HG03378 (cell line): ENCODE measurements at regions not wholly inside any gene's neighbourhood (a gene's known extent, or its start where the extent isn't known, plus 50 kb on each side); places are given as distances from the start of the nearest gene placed in this dataset.

Experiments
- ATAC-seq: cut with Tn5 transposase; IDR thresholded peaks from one replicate; pipeline ENCODE4 v1.9.1; 2021; ENCODE audit warnings: mild to moderate bottlenecking, moderate library complexity; ENCODE audit not compliant: unreplicated experiment

DNA sequence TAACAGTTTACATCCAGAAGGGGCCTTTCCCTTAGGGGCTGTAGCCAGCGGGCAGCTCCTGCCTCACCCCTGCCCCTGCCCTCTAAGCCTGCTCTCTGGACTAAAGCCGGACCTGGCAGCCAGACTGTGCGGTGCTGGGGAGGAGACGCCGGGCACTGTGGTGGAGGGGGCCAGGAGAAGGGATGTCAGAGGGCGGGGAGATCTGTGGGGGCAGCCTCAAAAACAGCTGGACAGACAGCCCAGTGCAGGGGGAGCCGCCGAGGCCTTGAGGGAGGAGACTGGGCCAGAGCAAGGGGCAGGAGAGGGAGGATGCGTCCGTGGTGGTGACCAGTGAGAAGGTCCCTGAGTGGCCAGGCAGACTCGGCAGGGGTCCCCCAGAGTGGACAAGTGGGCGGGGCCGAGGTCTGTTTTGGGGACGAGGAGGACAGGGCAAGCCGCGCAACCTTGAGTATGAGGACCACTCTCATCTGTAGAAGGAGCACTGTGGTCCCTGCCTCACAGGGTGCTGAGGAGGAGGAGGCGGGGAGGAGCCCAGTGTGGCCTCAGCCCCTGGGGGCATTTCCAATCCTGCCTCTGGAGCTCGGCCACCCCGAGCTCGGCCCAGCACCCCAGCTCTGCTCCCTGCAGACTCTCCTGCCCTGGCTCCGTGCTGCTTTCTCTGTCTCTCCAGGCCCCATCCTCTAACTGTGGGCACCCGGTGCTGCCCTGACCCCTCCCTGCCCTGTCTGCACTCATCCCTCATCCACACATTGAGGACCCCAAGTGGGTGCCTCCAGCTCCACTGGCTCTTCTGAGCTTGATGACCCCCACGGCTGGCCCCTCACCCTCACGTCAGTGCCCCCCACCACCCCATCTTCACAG is 59.2 kb upstream of the NKX1-1 start:
- ATAC-seq, result no peak

DNA sequence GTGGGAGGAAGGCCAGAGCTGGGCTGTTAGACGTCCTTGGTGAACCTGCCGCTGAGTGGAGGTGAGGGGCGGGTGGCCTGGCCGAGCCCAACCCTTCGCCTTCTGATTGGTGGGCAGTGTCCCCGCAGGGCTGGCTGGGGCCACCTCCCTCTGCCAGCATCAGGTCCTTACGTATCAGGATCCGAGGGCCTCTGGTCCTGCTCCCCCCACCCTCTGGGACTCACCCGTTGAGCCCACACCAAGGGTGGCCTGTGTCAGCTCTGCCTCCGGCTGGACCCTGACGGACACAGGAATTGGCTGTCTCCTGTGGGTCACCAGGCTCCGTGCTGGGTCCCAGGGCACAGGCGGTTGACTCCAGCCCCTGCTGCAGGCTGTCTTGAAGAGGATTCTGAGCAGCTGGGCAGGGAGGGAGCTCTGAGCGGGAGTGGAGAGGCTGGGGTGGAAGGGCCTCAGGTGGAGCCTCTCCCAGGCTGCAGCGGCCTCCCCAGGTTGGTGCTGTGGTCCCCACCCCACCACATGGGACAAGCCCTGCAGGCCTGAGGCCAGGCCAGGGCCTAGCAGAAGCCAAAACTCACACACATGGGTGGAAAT is 58.4 kb upstream of the NKX1-1 start:
- no peak for ATAC-seq

DNA sequence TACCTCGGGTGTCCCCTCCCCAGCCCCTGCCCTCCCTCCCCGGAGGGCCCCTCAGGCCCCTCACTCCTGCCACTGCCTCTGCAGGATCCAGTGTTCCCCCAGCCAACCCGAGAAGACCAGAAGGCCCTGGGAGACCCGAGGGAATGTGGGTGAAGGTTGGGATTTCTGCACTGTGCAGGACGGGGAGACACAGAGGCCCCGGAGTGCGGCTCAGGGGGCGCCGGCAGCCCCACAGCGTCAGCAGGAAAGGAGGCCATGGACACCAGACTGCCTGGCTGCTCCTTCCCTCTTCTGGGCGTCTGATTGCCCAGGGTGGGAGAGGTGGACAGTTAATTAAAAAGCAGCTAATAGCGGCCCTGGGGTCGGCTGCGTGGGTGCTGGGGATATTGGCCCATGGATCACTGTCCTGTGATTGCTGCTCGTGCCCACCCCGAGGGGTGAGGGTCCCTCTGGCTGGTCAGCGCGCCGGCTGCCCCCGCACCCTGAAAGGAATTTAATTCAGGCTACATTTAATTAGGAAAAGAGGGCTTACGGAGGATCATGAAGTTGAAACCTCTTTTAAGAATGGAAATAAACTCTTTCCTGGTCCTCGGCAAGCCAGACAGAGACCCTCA is 57.8 kb upstream of the NKX1-1 start:
- ATAC-seq, result no peak

DNA sequence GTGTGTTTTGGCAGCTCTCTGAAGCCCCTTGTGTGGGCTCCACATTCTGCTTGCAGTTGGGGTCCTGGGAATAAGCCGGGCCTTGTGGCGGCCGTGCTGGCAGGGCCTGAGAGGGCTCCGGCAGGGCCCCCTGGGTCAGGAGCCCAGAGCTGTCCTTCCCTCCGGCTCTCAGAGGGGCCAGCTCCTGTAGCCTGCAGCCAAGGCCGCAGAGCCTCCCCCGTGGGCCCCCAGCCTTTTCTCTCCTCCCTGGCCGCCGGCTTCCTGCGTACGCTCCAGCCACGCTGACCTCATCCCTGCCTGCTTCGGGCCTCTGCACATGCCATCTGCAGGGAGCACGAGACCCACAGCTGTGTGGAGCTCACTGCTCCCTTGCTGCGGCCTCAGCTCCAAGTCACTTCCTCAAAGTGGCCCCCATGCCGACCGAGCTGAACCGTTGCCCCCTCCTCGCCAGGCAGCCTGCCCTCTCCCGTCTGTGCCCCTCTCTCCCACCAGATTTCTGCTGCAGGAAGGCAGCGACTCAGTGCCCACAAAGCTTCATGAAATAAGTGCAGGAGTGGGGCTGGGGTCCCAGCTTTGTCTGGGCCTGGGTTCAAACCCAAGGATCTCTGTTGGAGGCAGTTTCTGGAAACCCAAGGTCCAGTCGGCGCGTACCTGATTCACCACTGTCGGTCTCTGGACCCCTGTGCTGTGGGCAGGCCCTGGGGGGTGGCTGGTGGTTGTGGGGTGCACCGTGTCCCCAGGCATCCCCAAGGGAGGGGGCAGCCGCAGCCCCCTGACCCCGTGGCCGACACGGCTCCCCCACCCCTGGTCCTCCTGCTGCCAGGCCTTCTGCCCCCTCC is 57.1 kb upstream of the NKX1-1 start:
- ATAC-seq, result no peak

DNA sequence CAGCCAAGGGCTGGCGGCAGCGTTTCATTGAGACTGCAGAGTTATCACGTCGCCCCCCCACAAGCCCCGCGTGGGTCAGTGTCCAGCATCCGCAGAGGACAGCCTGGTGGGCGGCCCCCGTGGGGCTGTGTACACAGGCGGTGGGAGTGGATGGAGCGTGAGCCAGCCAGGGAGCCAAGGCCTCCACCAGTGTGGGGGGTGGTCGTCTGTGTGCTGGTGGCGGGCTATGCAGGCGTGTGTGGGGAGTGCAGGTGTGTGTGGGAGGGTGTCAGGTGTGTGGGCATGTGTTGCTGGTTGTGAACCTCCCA is 56.5 kb upstream of the NKX1-1 start:
- no peak for ATAC-seq

DNA sequence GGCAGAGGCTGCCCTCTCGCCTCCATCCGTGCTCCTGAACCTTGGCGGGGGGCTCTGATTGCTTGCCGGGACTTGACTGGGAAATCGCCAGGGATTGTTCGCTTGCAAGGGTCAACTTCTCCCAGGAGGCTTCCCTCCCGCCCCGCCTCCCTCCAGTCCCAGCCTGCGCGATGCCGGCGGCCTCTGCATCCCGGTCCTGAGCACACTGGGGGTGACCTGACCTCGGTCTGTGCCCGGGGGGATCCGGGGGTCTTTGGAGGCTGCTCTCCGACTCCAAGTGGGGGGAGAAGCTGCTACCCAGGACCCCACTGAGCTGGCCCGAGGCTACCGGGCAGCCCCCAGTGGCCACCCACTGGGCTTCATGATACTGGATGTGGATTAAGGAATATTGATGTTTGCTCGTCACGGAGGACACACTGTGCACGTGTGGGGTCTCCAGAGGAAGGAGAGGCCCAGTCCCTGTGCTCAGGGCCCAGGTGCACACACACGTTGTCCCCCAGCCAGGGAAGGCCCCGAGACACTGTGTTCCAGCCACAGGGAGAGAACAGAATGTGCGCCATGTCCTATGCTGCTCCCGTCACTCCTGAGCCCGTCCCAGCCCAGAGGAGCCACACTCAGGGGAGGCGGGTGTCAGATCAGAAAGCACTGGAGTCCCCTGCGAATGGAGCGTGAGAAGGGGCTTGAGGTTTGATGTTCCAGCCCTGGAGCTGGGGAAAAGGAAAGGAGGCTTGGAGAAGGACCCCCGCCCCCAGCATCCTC is 55.9 kb upstream of the NKX1-1 start:
- no peak for ATAC-seq

DNA sequence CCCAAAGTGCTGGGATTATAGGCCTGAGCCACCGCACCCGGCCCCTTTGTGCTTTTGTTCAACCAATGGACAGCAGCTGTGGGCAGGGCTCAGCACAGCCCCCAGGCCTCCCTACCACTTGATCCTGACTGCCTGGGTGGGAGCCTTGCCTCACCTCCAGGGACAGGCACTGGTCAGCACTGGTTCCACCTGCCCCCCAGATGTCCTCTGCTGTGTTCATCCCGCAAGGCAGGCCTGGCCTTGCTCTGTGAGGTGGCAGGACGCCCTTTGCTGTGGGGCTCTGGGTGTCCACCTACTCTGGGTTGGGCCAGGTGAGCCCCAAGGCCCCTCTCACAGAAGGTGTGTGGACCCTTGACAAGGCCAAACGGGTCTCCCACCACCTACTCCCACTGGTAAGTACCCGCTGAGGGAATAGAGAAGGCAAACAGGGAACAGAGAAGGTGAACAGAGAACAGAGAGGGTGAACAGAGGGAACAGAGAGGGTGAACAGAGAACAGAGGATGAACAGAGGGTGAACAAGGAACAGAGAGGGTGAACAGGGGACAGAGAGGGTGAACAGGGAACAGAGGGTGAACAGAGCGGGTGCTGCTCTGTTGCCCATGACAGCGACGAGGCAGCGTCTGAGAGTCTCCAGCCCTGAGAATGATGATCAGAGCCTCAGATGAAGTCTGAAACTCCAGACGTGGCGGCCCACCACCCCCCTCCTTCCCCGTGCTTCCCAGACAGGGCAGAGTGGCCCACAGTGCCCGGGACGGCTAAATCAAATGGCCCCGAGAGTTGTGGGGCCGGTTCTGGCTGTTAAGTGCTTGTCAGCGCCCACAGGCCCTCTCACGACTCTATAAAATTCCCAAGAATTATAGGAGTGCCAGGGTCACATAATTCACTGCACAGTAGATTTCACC is 55.0 kb upstream of the NKX1-1 start:
- ATAC-seq, result no peak

DNA sequence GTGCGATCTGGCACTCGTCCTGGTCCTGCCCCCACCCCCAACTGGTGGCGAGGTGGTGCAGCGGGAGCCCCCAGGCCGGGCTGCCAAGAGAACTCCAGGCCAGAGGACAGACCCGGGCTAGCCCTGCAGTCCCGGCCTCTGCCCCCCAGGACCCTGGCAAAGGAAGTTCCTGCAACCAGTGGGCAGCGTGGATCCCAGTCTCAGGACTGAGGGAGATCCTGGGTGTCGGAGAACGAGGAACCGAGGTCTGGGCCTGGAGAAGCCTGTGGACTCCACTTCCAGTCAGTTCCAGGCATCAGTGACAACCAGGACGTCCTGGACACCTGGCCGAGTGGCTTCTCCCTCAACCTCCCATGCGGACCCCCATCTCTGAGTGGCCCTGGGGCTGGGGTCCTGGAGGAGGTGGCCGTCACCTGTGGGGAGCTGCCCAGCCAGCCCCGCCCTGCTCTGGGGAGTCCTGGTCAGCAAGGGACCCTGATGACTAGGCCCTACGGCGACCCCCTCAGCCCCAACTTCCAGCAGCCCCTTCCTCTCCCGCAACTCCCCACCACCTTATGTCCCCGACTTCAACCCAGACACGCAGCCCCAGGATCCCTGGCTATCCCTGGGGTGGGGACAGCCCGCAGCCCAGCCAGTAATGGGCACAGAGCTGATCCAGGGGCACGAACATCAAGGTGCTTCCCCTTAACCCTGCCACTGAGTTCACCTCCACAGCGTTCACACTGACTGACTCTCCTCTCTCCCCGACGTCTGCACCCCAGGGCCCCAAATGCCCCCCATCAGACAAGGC is 53.7 kb upstream of the NKX1-1 start:
- ATAC-seq, result no peak

DNA sequence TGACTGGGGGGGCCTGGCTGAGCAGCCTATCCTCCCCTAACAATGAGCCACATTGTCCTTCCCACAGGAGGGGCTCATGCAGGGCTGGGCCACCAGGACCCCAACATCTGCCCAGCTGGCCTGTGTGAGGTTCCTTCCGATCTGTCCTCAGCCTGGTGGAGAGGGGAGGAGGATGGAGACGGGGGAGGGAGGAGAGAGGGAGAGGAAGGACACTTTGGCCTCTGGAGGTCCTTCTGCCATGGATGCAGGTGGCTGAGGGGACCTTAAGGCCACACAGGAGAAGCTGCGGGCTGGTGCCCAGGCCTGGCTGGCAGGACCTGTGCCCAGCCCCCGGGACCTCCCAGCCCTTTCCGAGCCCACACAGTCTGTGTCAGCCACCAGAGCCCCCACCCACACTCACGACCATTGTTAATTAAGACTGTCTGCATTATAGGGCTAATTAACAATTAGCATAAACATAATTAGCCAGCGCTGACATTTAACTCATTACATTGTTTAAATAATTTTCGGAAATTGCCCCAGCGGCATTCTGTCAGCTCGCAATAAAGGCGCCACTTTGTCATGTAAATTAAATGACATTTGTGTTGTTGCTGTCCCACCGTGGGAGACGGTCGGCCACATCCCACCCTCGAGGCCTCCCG is 53.0 kb upstream of the NKX1-1 start:
- ATAC-seq, result no peak

DNA sequence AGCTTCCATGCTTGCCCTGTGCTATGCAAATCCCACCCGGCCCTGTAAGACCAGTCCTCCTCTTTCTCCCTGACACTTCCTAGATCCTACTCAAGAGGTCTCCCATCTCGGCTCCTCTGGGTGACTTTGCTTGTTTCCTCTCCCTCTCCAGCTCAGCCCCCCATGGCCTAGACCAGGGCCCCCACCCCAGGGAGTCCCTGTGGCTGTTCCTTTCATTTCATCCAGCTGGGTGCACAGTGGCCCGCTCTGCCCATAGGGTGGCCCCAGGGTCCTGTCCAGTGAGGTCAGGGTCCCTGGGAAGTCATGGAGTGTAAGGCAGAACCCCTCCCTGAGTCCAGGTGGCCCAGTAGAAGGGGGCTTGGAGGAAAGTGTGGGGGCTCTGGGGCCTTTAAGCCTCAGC is 52.3 kb upstream of the NKX1-1 start:
- ATAC-seq, result no peak
